HG02981 (cell line): ENCODE measurements at regions not wholly inside any gene's neighbourhood (a gene's known extent, or its start where the extent isn't known, plus 50 kb on each side); places are given as distances from the start of the nearest gene placed in this dataset.

Experiments
- ATAC-seq: cut with Tn5 transposase; IDR thresholded peaks from one replicate; pipeline ENCODE4 v1.9.1; 2021; ENCODE audit warnings: mild to moderate bottlenecking, moderate library complexity; ENCODE audit not compliant: unreplicated experiment

DNA sequence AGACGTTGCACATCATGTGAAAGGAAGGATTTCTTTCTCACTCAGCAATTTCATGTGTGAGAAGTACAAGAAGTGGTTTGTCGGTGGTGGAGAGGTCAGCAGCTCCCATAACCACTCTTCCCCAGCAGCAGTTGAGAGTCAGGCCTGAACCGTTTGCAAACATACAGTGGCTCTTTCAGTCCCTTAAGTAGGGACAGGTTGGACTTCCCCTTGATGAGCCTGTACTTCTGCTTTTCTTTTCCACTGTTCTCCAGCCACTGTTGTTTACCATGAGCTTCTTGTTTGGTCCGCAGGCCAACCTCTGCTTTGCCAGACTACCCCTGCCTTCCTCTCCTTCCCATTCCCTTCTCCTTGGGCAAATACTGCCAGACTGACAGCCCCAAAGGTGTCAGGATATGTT, 391.3 kb upstream of the CELF4 start:
- ATAC-seq = no peak

GRCh38 chr18:37956020-37956419, 390.4 kb upstream of the CELF4 start:
- no peak for ATAC-seq

GRCh38 chr18:37955201-37955600, 389.6 kb upstream of the CELF4 start:
- ATAC-seq = no peak

GRCh38 chr18:37953876-37954275, 388.3 kb upstream of the CELF4 start:
- ATAC-seq = no peak

DNA sequence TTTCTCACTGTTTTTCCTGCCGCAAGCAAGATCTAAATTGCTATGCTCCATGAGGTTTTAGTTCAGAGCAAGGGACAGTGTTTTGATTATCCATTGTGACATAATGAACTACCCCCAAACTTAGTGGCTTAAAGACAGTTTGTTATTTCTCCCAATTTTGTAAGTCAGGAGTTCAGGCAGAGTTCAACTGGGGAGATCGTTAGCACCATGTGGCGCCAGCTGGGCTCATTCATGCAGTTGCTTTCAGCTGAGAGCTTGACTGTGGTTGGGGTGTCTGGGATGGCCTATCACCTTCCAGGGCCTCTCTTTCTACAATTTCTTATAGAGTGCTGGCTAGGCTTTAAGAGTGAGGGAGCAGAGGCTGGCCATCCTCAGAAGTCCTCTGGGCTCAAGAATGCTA, 382.9 kb upstream of the CELF4 start:
- ATAC-seq = no peak

GRCh38 chr18:37946324-37946723, 380.7 kb upstream of the CELF4 start:
- ATAC-seq = no peak

GRCh38 chr18:37944700-37945270, 379.2 kb upstream of the CELF4 start:
- no peak for ATAC-seq

GRCh38 chr18:37937287-37937686, 371.7 kb upstream of the CELF4 start:
- no peak for ATAC-seq

DNA sequence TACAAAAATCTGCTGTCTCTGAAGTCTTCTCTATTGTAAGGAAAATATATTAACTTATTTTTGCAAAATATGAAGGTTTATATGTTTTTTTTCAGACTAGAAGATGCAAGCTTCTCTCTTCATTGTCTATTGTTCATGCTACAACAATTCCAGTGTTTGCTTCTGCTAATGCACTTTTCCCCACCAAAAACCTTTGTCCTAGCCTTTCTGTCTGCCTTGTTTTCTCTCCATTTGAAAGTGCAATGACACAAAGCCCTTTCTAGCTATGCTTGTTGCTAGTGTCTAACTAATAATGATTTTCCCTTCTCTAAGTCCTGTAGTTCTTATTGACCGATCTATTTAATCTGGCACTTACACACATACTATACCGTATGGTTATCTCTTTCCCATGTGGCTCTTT, 369.5 kb upstream of the CELF4 start:
- no peak for ATAC-seq

DNA sequence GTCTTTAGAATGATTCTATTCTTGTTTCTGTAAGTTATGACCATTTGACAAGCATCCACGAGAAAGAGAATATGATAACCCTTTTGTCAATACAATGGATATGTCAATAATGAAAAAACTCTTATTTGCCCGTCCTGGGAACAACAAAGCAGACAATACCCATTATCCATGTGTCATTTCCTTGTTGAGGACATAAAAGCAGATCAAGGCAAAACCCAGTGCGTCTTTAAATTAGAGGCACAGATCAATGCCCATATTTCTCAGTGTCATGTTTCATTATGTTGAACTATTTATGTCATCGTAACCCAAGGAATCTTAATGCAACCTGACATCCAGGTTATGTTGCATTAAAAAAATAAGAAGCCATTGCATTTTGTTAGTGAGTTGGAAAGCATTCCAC, 365.0 kb upstream of the CELF4 start:
- no peak for ATAC-seq

DNA sequence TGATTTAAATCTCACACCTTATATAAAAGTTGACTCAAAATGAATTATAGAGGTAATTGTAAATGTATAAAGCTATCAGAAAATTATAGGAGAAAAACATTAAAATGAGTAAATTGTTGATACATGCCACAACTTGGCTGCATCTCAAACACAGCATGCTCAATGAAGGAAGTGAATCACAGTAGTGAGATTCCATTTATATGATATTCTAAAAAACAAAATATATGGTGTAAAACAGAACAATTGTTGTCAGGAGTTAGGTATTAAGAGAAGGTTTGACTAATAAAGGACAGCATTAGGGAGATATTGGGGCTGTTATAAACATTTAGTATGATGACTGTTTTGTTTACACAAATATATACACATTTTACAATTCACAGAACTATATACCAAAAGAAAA, 356.6 kb upstream of the CELF4 start:
- ATAC-seq = no peak

GRCh38 chr18:37920865-37921264, 355.3 kb upstream of the CELF4 start:
- no peak for ATAC-seq

- no peak for ATAC-seq
Observed at GRCh38 chr18:37913051-37913450, 347.5 kb upstream of the CELF4 start.

GRCh38 chr18:37902344-37902743, 336.7 kb upstream of the CELF4 start:
- no peak for ATAC-seq

DNA sequence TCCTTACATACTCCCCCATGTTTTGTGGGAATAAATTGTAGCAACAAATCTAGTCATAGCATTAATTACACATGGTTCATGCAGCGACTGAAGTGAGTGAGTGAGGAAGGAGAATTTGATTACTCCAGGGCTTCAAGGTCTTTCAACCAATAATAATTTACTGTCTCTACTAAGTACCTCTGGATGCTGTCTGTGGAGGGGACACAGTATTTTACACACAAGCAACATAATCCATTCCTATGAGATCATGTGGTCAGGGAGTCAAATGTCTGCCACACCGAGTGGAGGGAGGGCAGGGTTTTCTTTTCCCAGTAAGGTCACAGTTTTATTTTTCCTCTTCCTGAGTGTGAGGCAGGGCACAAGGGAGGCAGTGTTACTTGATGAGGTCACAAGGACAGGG, 334.7 kb upstream of the CELF4 start:
- ATAC-seq = no peak

GRCh38 chr18:37889963-37890362, 324.4 kb upstream of the CELF4 start:
- no peak for ATAC-seq

DNA sequence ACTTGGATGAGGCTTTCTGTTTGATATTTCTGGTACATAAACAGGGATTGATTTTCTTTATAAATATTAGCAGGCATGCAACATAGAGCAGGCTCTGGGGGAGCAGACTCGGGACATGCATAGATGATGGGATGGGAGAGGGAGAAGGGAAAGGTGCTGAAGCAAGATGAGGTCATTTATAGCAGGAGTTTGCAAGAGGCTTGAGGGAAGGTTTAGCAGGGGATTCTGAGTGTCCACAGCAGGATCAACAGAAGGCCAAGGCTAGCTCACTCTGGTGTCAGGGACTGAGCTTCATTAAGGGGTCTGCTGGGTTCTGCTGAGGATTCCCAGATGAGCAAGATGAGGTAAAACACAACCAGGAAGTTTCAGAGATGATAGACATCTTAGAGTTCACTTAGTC, 309.1 kb upstream of the CELF4 start:
- ATAC-seq = no peak

GRCh38 chr18:37873416-37873815, 307.8 kb upstream of the CELF4 start:
- ATAC-seq = no peak

DNA sequence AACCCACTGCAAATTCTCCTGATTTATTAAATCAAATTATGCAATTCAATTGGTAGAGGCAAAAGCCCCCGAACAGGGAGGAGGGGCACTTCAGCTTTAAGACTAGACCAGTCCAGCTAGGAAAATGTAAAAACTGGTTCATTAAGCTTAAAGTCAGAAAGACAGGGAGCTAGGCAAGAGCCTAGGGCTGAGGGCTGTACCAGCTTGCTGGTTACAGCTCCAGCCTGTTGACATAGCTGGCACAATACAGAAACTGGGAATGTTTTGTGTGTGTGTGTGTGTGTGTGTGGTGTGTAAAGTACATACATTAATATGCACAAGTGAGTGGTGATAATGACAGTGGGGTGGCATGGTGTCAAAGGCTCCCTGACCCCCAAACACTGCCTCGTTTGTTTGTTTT, 307.0 kb upstream of the CELF4 start:
- no peak for ATAC-seq

- no peak for ATAC-seq
Observed at GRCh38 chr18:37871561-37871960, 306.0 kb upstream of the CELF4 start.

GRCh38 chr18:37869051-37869450, 303.5 kb upstream of the CELF4 start:
- ATAC-seq = no peak

DNA sequence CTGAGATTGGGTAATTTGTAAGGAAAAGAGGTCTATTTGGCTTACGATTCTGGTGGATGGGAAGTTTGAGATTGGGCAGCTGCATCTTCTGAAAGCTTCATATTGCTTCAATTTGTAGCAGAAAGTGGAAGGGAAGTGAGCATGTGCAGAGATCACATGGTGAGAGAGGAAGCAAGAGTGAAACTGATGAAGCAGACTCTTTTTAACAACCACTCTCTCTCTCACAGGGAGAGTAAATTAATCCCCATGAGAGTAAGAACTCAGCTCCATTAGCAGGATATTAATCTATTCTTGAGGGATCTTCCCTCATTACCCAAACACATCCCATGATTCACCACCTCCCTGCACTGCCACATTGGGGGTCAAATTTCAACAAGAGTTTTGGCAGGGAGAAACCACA, 298.5 kb upstream of the CELF4 start:
- no peak for ATAC-seq

DNA sequence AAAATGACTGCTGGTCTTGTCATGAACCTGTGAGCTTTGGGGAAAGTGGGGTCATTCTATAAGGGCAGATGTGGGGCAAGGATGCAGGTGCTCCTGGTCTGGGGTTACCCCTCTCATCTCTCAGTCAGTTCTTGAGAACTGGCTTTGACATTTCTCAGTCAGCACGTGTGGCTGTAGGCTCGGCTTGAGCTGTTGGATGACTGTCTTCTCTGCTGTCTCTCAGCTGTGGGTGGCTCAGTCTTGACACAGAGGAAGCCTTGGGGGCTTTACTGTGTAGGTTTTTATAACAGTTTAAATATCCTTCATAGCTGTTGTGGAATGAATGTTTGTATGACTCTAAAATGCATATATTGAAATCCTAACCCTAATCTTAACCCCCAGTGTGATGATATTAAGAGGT, 296.4 kb upstream of the CELF4 start:
- ATAC-seq = no peak

- ATAC-seq = no peak
Observed at GRCh38 chr18:37854396-37854795, 288.8 kb upstream of the CELF4 start.
